IPS-15b (cell line): ENCODE measurements at regions not wholly inside any gene's neighbourhood (a gene's known extent, or its start where the extent isn't known, plus 50 kb on each side); places are given as distances from the start of the nearest gene placed in this dataset.

Experiments
- H3K27me3 ChIP-seq: one replicate; pipeline ENCODE4 v1.6.1; 2013; ENCODE audit warnings: low read length; ENCODE audit not compliant: control insufficient read depth, insufficient read depth
- H3K36me3 ChIP-seq: one replicate; pipeline ENCODE4 v1.6.1; 2013; ENCODE audit warnings: low read length; ENCODE audit not compliant: control insufficient read depth, insufficient read depth
- H3K4me1 ChIP-seq: one replicate; pipeline ENCODE4 v1.6.1; 2013; ENCODE audit warnings: mild to moderate bottlenecking, low read length; ENCODE audit not compliant: control insufficient read depth, insufficient read depth
- H3K4me3 ChIP-seq: one replicate; pipeline ENCODE4 v1.5.1; 2013; ENCODE audit warnings: low read depth, low read length
- H3K9ac ChIP-seq: one replicate; pipeline ENCODE4 v1.6.1; 2013; ENCODE audit warnings: low read depth, mild to moderate bottlenecking, low read length
- H3K9me3 ChIP-seq: one replicate; pipeline ENCODE4 v1.6.1; 2013; ENCODE audit warnings: mild to moderate bottlenecking, low read length; ENCODE audit not compliant: control insufficient read depth, insufficient read depth

- H3K9me3 ChIP-seq, result no peaks in the 10 kb centered on the region
- H3K27me3 ChIP-seq, result no peaks in the 10 kb centered on the region
- H3K4me1 ChIP-seq, result no peaks in the 10 kb centered on the region
- H3K36me3 ChIP-seq, result no peaks in the 10 kb centered on the region
- H3K9ac ChIP-seq, result no peak overlapping the region
- no peak overlapping the region for H3K4me3 ChIP-seq
Measured at GRCh38 chr6:170128811-170129681, 161.8 kb downstream of the DLL1 start.

- H3K36me3 ChIP-seq, result no peaks in the 10 kb centered on the region
- H3K4me3 ChIP-seq, result no peak overlapping the region
- no peaks in the 10 kb centered on the region for H3K9me3 ChIP-seq
- no peaks in the 10 kb centered on the region for H3K27me3 ChIP-seq
- H3K9ac ChIP-seq, result no peak overlapping the region
- H3K4me1 ChIP-seq, result no peaks in the 10 kb centered on the region
Measured at GRCh38 chr6:170128346-170128745, 162.5 kb downstream of the DLL1 start.

GRCh38 chr6:170127151-170127550 is 163.7 kb downstream of the DLL1 start:
- H3K4me3 ChIP-seq, result no peak overlapping the region
- H3K9ac ChIP-seq, result no peak overlapping the region
- H3K9me3 ChIP-seq, result no peaks in the 10 kb centered on the region

GRCh38 chr6:170125456-170126300 is 165.2 kb downstream of the DLL1 start:
- Histone ChIP-seq H3K9me3 (no peaks in the 10 kb centered on the region), H3K4me1 (no peaks in the 10 kb centered on the region), H3K27me3 (no peaks in the 10 kb centered on the region), H3K4me3 (no peak overlapping the region), H3K36me3 (no peaks in the 10 kb centered on the region), H3K9ac (no peak overlapping the region)

More at GRCh38 chr6:170127151-170127550, 163.7 kb downstream of the DLL1 start:
- no peaks in the 10 kb centered on the region for H3K27me3 ChIP-seq
- no peaks in the 10 kb centered on the region for H3K36me3 ChIP-seq
- no peaks in the 10 kb centered on the region for H3K4me1 ChIP-seq

GRCh38 chr6:170124836-170125235 is 166.0 kb downstream of the DLL1 start:
- no peak overlapping the region for H3K9ac ChIP-seq
- H3K27me3 ChIP-seq, result no peaks in the 10 kb centered on the region
- no peak overlapping the region for H3K4me3 ChIP-seq
- no peaks in the 10 kb centered on the region for H3K36me3 ChIP-seq
- no peaks in the 10 kb centered on the region for H3K9me3 ChIP-seq
- no peaks in the 10 kb centered on the region for H3K4me1 ChIP-seq

- no peaks in the 10 kb centered on the region for H3K4me1 ChIP-seq
- no peak overlapping the region for H3K9ac ChIP-seq
Measured at GRCh38 chr6:170124150-170124549, 166.7 kb downstream of the DLL1 start.

GRCh38 chr6:170122651-170123050 is 168.2 kb downstream of the DLL1 start:
- H3K27me3 ChIP-seq, result no peaks in the 10 kb centered on the region
- no peaks in the 10 kb centered on the region for H3K36me3 ChIP-seq
- no peak overlapping the region for H3K9ac ChIP-seq
- H3K9me3 ChIP-seq, result no peaks in the 10 kb centered on the region
- H3K4me3 ChIP-seq, result no peak overlapping the region
- H3K4me1 ChIP-seq, result no peaks in the 10 kb centered on the region

More at GRCh38 chr6:170124150-170124549, 166.7 kb downstream of the DLL1 start:
- H3K27me3 ChIP-seq, result no peaks in the 10 kb centered on the region
- no peak overlapping the region for H3K4me3 ChIP-seq
- H3K9me3 ChIP-seq, result no peaks in the 10 kb centered on the region
- H3K36me3 ChIP-seq, result no peaks in the 10 kb centered on the region

GRCh38 chr6:170117111-170117972 is 173.5 kb downstream of the DLL1 start:
- H3K4me1 ChIP-seq, result no peaks in the 10 kb centered on the region
- H3K27me3 ChIP-seq, result no peaks in the 10 kb centered on the region
- H3K36me3 ChIP-seq, result no peaks in the 10 kb centered on the region
- H3K9me3 ChIP-seq, result no peaks in the 10 kb centered on the region
- H3K9ac ChIP-seq, result no peak overlapping the region
- H3K4me3 ChIP-seq, result no peak overlapping the region

- Histone ChIP-seq H3K36me3 (no peaks in the 10 kb centered on the region), H3K9ac (no peak overlapping the region), H3K4me3 (no peak overlapping the region), H3K4me1 (no peaks in the 10 kb centered on the region), H3K27me3 (no peaks in the 10 kb centered on the region), H3K9me3 (no peaks in the 10 kb centered on the region)
Measured at GRCh38 chr6:170116636-170117035, 174.2 kb downstream of the DLL1 start.

GRCh38 chr6:170114956-170115855 is 175.7 kb downstream of the DLL1 start:
- Histone ChIP-seq H3K4me3 (no peak overlapping the region), H3K27me3 (no peaks in the 10 kb centered on the region), H3K9me3 (no peaks in the 10 kb centered on the region), H3K36me3 (no peaks in the 10 kb centered on the region), H3K4me1 (no peaks in the 10 kb centered on the region), H3K9ac (no peak overlapping the region)
